ENCODE measurements at regions not wholly inside any gene's neighbourhood (a gene's known extent, or its start where the extent isn't known, plus 50 kb on each side); places are given as distances from the start of the nearest gene placed in this dataset.

GRCh38 chr10:23522345-23522744 is 83.5 kb downstream of the OTUD1 start (continued):
- TF ChIP-seq PRDM10 (tag by site-specific recombination; IDR thresholded peaks at IDR 0.05) = no peak
- no peak for TF ChIP-seq ZNF394 (tag by site-specific recombination; IDR thresholded peaks at IDR 0.05; ENCODE audit: borderline replicate concordance)
- TF ChIP-seq ZNF521 (tag by site-specific recombination; IDR thresholded peaks at IDR 0.05) = no peak

GRCh38 chr10:23523251-23523650 is 84.4 kb downstream of the OTUD1 start:
- no peaks in the 10 kb centered on the region for H3K4me1 ChIP-seq (ENCODE audit: control insufficient read depth, insufficient read depth, low read length)
- no peaks in the 10 kb centered on the region for H3K9me3 ChIP-seq (ENCODE audit: control insufficient read depth, insufficient read depth, low read depth, low read length)
- ChIA-PET CTCF (interaction anchor here (0.6 kb wide), 1 partner anchor 208 kb away, joined by 4 read pairs; no protein-coding TSS in a partner anchor), POLR2A (no interaction called here)
- H3K4me3 ChIP-seq (ENCODE audit: low read depth, low read length) = no peak overlapping the region
- no peak for TF ChIP-seq ZNF560 (tag by site-specific recombination; IDR thresholded peaks at IDR 0.05; ENCODE audit: borderline replicate concordance)
- no peak for TF ChIP-seq ZSCAN30 (tag by site-specific recombination; IDR thresholded peaks at IDR 0.05)
- TF ChIP-seq REST (tag by site-specific recombination; IDR thresholded peaks at IDR 0.05) = 0 out of 2 replicates have a peak, but pooled peaks have one; percentile 25
- no peak for TF ChIP-seq REPIN1 (tag by site-specific recombination; IDR thresholded peaks at IDR 0.05; ENCODE audit: low read depth)
- TF ChIP-seq ZNF785 (tag by site-specific recombination; IDR thresholded peaks at IDR 0.05) = no peak
- H3K27ac ChIP-seq (ENCODE audit: extremely low read depth, low read depth, low read length) = no peak overlapping the region
- no peaks in the 10 kb centered on the region for H3K36me3 ChIP-seq (ENCODE audit: control insufficient read depth in 2 of 2, insufficient read depth in 1 of 2, low read length in 2 of 2)

GRCh38 chr10:23525406-23525805 is 86.5 kb downstream of the OTUD1 start:
- Histone ChIP-seq H3K27ac (ENCODE audit: extremely low read depth, low read depth, low read length) (no peak overlapping the region), H3K9me3 (ENCODE audit: control insufficient read depth, insufficient read depth, low read depth, low read length) (no peaks in the 10 kb centered on the region), H3K4me1 (ENCODE audit: control insufficient read depth, insufficient read depth, low read length) (no peaks in the 10 kb centered on the region), H3K36me3 (ENCODE audit: control insufficient read depth in 2 of 2, insufficient read depth in 1 of 2, low read length in 2 of 2) (no peaks in the 10 kb centered on the region), H3K4me3 (ENCODE audit: low read depth, low read length) (no peak overlapping the region)
- POLR2A ChIA-PET = no interaction called here
- CTCF ChIA-PET = interaction anchor here (0.6 to 6.5 kb wide), 6 partner anchors 9 to 232 kb away, joined by 3 to 41 read pairs (median 4); no protein-coding TSS in a partner anchor
- TF ChIP-seq ZNF654 (tag by site-specific recombination; IDR thresholded peaks at IDR 0.05; ENCODE audit: low read depth) (peak; percentile 56), ZNF610 (tag by site-specific recombination; IDR thresholded peaks at IDR 0.05; ENCODE audit: borderline replicate concordance) (no peak)

- ChIA-PET POLR2A (no interaction called here), CTCF (interaction anchor here (0.5 to 6.5 kb wide), 9 partner anchors 12 to 1012 kb away, joined by 3 to 41 read pairs (median 4); no protein-coding TSS in a partner anchor)
- H3K4me1 ChIP-seq (ENCODE audit: control insufficient read depth, insufficient read depth, low read length) = no peaks in the 10 kb centered on the region
- no peaks in the 10 kb centered on the region for H3K9me3 ChIP-seq (ENCODE audit: control insufficient read depth, insufficient read depth, low read depth, low read length)
- no peaks in the 10 kb centered on the region for H3K36me3 ChIP-seq (ENCODE audit: control insufficient read depth in 2 of 2, insufficient read depth in 1 of 2, low read length in 2 of 2)
- no peak overlapping the region for H3K4me3 ChIP-seq (ENCODE audit: low read depth, low read length)
- no peak overlapping the region for H3K27ac ChIP-seq (ENCODE audit: extremely low read depth, low read depth, low read length)
- TF ChIP-seq ZSCAN23 (tag by site-specific recombination; IDR thresholded peaks at IDR 0.05) (no peak), ZNF660 (tag by site-specific recombination; IDR thresholded peaks at IDR 0.05) (no peak), ZNF488 (tag by site-specific recombination; IDR thresholded peaks at IDR 0.05) (no peak), ZNF138 (tag by site-specific recombination; IDR thresholded peaks at IDR 0.05; ENCODE audit: borderline replicate concordance) (no peak), PBX3 (CRISPR knock-in tag; IDR thresholded peaks at IDR 0.05) (no peak), ZNF629 (tag by site-specific recombination; IDR thresholded peaks at IDR 0.05) (no peak), SP7 (tag by site-specific recombination; IDR thresholded peaks at IDR 0.05) (no peak), PRDM6 (tag by site-specific recombination; IDR thresholded peaks at IDR 0.05) (no peak)
Observed at GRCh38 chr10:23528419-23528818, 89.5 kb downstream of the OTUD1 start.

Measured in HEK293 (cell line).